GM23338 (cell line): ENCODE measurements at regions not wholly inside any gene's neighbourhood (a gene's known extent, or its start where the extent isn't known, plus 50 kb on each side); places are given as distances from the start of the nearest gene placed in this dataset.

Experiments
- ATAC-seq: fragments of 200-7000 bp; cut with Tn5 transposase; 3 replicates; pipeline ENCODE4 v1.9.1; 2020
- DNase-seq: peaks from one replicate; pipeline ENCODE4 v3.0.0-alpha.2; 2015; ENCODE audit warnings: low spot score
- H2AFZ ChIP-seq: fragments of 200-600 bp; sonication (generic); 2 replicates; pipeline ENCODE4 v1.8.0; 2016; ENCODE audit warnings: antibody characterized with exemption, mild to moderate bottlenecking, moderate library complexity
- H3F3A ChIP-seq: fragments of 200-600 bp; sonication (generic); replicated peaks from 2 replicates; pipeline ENCODE4 v1.8.0; 2017; ENCODE audit warnings: antibody characterized with exemption, mixed run types, low read depth
- H3K27ac ChIP-seq: fragments of 200-600 bp; sonication (generic); 2 replicates; pipeline ENCODE4 v1.6.1; 2016; ENCODE audit warnings: low read depth
- H3K27me3 ChIP-seq: fragments of 200-600 bp; sonication (generic); 2 replicates; pipeline ENCODE4 v1.8.0; 2016; ENCODE audit warnings: mild to moderate bottlenecking, mixed run types, moderate library complexity; ENCODE audit not compliant: insufficient read depth
- H3K36me3 ChIP-seq: fragments of 200-600 bp; sonication (generic); 2 replicates; pipeline ENCODE4 v1.8.0; 2016; ENCODE audit warnings: mild to moderate bottlenecking; ENCODE audit not compliant: insufficient read depth
- H3K4me1 ChIP-seq: fragments of 200-600 bp; sonication (generic); 2 replicates; pipeline ENCODE4 v1.8.0; 2016; ENCODE audit warnings: mild to moderate bottlenecking, moderate library complexity; ENCODE audit not compliant: insufficient read depth
- H3K4me2 ChIP-seq: fragments of 200-600 bp; sonication (generic); 2 replicates; pipeline ENCODE4 v1.7.1; 2017; ENCODE audit warnings: mixed run types
- H3K4me3 ChIP-seq: fragments of 200-600 bp; sonication (generic); 2 replicates; pipeline ENCODE4 v1.6.1; 2016; ENCODE audit warnings: mixed run types
- H3K79me2 ChIP-seq: fragments of 200-600 bp; sonication (generic); replicated peaks from 2 replicates; pipeline ENCODE4 v1.8.0; 2017; ENCODE audit warnings: mild to moderate bottlenecking; ENCODE audit not compliant: insufficient read depth
- H3K9me2 ChIP-seq: fragments of 200-600 bp; sonication (generic); 2 replicates; pipeline ENCODE4 v1.8.0; 2017; ENCODE audit not compliant: insufficient read depth
- H4K20me1 ChIP-seq: fragments of 200-600 bp; sonication (generic); replicated peaks from 2 replicates; pipeline ENCODE4 v1.8.0; 2017; ENCODE audit warnings: mild to moderate bottlenecking; ENCODE audit not compliant: insufficient read depth
- H3K27ac Mint-ChIP-seq: 2 replicates; pipeline ENCODE4 v1.8.0; 2020; ENCODE audit warnings: inconsistent platforms, mild to moderate bottlenecking, moderate library complexity, mixed read lengths
- H3K27me3 Mint-ChIP-seq: 3 replicates; pipeline ENCODE4 v1.8.0; 2022; ENCODE audit warnings: low read depth, mild to moderate bottlenecking, moderate library complexity, mixed read lengths, inconsistent platforms; ENCODE audit not compliant: insufficient read depth, poor library complexity
- H3K36me3 Mint-ChIP-seq: 3 replicates; pipeline ENCODE4 v1.8.0; 2021; ENCODE audit warnings: low read depth, mild to moderate bottlenecking, inconsistent platforms, moderate library complexity, mixed read lengths
- H3K4me1 Mint-ChIP-seq: 3 replicates; pipeline ENCODE4 v1.8.0; 2020; ENCODE audit warnings: mild to moderate bottlenecking, inconsistent platforms, mixed read lengths
- H3K4me3 Mint-ChIP-seq: 3 replicates; pipeline ENCODE4 v1.8.0; 2021; ENCODE audit warnings: moderate library complexity, mild to moderate bottlenecking, inconsistent platforms, mixed read lengths
- H3K9me3 Mint-ChIP-seq: 3 replicates; pipeline ENCODE4 v1.8.0; 2020; ENCODE audit warnings: moderate library complexity, mild to moderate bottlenecking, inconsistent platforms, mixed read lengths
- CREB1 ChIP-seq: fragments of 250-450 bp; sonication (Bioruptor Pico); IDR thresholded peaks from 2 replicates; pipeline ENCODE4 v1.5.0; 2020; ENCODE audit warnings: low read depth, mild to moderate bottlenecking, moderate library complexity
- EZH2 ChIP-seq: fragments of 200-600 bp; sonication (generic); IDR thresholded peaks from one replicate; pipeline ENCODE4 v1.8.0; 2017; ENCODE audit warnings: antibody characterized with exemption, mild to moderate bottlenecking, low read depth; ENCODE audit not compliant: unreplicated experiment
- EZH2phosphoT487 ChIP-seq: fragments of 200-600 bp; sonication (generic); IDR thresholded peaks from one replicate; pipeline ENCODE4 v1.8.1; 2018; ENCODE audit warnings: antibody characterized with exemption; ENCODE audit not compliant: unreplicated experiment
- JUNB ChIP-seq: IDR thresholded peaks from one replicate; pipeline ENCODE4 v1.6.1; 2016; ENCODE audit warnings: antibody characterized with exemption; ENCODE audit not compliant: unreplicated experiment
- NANOG ChIP-seq: IDR thresholded peaks from 2 replicates; pipeline ENCODE4 v1.6.1; 2016; ENCODE audit warnings: antibody characterized with exemption, borderline replicate concordance
- POLR2AphosphoS5 ChIP-seq: IDR thresholded peaks from 2 replicates; pipeline ENCODE4 v1.6.1; 2016; ENCODE audit warnings: antibody characterized with exemption, low read depth
- STAT1 ChIP-seq: IDR thresholded peaks from one replicate; pipeline ENCODE4 v1.6.1; 2016; ENCODE audit warnings: antibody characterized with exemption; ENCODE audit not compliant: unreplicated experiment
- ZNF114 ChIP-seq: fragments of 250-450 bp; sonication (Bioruptor Pico); IDR thresholded peaks from 2 replicates; pipeline ENCODE4 v1.5.0; 2020; ENCODE audit warnings: mild to moderate bottlenecking, moderate library complexity
- ZNF331 ChIP-seq: fragments of 250-450 bp; sonication (Bioruptor Pico); IDR thresholded peaks from 2 replicates; pipeline ENCODE4 v1.5.0; 2020; ENCODE audit warnings: low read depth, mild to moderate bottlenecking, moderate library complexity
- TF ChIP-seq, protein P1 (sequence below): IDR thresholded peaks from 2 replicates; pipeline ENCODE4 v1.6.1; 2016; ENCODE audit warnings: antibody characterized with exemption
- TF ChIP-seq, protein P2 (sequence below): fragments of 250-450 bp; sonication (Bioruptor Pico); IDR thresholded peaks from 2 replicates; pipeline ENCODE4 v1.5.0; 2020; ENCODE audit warnings: mild to moderate bottlenecking, moderate library complexity
- TF ChIP-seq, protein P3 (sequence below), 2 experiments: fragments of 200-600 bp in 1 of 2; sonication (generic) in 1 of 2; conservative IDR thresholded peaks; 2 replicates each; pipeline versions ENCODE4 v1.5.1 to v1.6.1; 2016 to 2017; ENCODE audit warnings: antibody characterized with exemption in 2 of 2, low read depth in 2 of 2, mild to moderate bottlenecking in 2 of 2, moderate library complexity in 1 of 2
- TF ChIP-seq, protein P4 (sequence below): IDR thresholded peaks from one replicate; pipeline ENCODE4 v1.6.1; 2018; ENCODE audit warnings: antibody characterized with exemption; ENCODE audit not compliant: unreplicated experiment

DNA sequence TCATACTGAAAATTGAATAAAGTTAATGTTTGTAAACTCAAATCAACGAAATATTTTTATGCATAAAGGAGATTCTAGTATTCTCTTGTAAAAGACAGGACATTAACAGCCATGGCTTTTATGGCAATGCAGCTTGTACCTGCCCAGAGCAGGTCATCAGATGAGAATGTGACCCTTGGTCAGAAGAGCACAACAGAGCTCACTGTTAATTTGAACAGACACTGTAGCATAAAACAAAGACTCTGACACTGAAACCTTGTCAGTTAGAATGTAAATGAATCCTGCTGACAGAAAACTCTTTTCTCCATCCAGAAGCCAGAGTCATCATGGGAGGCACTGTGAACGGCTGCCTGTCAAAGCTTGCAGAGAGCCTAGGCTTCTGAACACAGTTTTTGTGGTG is 410.6 kb downstream of the RAP2B start:
- no peak overlapping the region for H3K4me3 ChIP-seq
- TF ChIP-seq, protein P1, sequence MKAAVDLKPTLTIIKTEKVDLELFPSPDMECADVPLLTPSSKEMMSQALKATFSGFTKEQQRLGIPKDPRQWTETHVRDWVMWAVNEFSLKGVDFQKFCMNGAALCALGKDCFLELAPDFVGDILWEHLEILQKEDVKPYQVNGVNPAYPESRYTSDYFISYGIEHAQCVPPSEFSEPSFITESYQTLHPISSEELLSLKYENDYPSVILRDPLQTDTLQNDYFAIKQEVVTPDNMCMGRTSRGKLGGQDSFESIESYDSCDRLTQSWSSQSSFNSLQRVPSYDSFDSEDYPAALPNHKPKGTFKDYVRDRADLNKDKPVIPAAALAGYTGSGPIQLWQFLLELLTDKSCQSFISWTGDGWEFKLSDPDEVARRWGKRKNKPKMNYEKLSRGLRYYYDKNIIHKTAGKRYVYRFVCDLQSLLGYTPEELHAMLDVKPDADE: no peak
- TF ChIP-seq ZNF114 (CRISPR knock-in tag): no peak
- TF ChIP-seq EZH2: no peak
- no peak for TF ChIP-seq JUNB
- TF ChIP-seq, protein P2, sequence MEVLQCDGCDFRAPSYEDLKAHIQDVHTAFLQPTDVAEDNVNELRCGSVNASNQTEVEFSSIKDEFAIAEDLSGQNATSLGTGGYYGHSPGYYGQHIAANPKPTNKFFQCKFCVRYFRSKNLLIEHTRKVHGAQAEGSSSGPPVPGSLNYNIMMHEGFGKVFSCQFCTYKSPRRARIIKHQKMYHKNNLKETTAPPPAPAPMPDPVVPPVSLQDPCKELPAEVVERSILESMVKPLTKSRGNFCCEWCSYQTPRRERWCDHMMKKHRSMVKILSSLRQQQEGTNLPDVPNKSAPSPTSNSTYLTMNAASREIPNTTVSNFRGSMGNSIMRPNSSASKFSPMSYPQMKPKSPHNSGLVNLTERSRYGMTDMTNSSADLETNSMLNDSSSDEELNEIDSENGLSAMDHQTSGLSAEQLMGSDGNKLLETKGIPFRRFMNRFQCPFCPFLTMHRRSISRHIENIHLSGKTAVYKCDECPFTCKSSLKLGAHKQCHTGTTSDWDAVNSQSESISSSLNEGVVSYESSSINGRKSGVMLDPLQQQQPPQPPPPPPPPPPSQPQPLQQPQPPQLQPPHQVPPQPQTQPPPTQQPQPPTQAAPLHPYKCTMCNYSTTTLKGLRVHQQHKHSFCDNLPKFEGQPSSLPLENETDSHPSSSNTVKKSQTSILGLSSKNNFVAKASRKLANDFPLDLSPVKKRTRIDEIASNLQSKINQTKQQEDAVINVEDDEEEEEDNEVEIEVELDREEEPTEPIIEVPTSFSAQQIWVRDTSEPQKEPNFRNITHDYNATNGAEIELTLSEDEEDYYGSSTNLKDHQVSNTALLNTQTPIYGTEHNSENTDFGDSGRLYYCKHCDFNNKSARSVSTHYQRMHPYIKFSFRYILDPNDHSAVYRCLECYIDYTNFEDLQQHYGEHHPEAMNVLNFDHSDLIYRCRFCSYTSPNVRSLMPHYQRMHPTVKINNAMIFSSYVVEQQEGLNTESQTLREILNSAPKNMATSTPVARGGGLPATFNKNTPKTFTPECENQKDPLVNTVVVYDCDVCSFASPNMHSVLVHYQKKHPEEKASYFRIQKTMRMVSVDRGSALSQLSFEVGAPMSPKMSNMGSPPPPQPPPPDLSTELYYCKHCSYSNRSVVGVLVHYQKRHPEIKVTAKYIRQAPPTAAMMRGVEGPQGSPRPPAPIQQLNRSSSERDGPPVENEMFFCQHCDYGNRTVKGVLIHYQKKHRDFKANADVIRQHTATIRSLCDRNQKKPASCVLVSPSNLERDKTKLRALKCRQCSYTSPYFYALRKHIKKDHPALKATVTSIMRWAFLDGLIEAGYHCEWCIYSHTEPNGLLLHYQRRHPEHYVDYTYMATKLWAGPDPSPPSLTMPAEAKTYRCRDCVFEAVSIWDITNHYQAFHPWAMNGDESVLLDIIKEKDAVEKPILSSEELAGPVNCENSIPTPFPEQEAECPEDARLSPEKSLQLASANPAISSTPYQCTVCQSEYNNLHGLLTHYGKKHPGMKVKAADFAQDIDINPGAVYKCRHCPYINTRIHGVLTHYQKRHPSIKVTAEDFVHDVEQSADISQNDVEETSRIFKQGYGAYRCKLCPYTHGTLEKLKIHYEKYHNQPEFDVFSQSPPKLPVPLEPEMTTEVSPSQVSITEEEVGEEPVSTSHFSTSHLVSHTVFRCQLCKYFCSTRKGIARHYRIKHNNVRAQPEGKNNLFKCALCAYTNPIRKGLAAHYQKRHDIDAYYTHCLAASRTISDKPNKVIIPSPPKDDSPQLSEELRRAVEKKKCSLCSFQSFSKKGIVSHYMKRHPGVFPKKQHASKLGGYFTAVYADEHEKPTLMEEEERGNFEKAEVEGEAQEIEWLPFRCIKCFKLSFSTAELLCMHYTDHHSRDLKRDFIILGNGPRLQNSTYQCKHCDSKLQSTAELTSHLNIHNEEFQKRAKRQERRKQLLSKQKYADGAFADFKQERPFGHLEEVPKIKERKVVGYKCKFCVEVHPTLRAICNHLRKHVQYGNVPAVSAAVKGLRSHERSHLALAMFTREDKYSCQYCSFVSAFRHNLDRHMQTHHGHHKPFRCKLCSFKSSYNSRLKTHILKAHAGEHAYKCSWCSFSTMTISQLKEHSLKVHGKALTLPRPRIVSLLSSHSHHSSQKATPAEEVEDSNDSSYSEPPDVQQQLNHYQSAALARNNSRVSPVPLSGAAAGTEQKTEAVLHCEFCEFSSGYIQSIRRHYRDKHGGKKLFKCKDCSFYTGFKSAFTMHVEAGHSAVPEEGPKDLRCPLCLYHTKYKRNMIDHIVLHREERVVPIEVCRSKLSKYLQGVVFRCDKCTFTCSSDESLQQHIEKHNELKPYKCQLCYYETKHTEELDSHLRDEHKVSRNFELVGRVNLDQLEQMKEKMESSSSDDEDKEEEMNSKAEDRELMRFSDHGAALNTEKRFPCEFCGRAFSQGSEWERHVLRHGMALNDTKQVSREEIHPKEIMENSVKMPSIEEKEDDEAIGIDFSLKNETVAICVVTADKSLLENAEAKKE: no peak
- TF ChIP-seq, protein P3, sequence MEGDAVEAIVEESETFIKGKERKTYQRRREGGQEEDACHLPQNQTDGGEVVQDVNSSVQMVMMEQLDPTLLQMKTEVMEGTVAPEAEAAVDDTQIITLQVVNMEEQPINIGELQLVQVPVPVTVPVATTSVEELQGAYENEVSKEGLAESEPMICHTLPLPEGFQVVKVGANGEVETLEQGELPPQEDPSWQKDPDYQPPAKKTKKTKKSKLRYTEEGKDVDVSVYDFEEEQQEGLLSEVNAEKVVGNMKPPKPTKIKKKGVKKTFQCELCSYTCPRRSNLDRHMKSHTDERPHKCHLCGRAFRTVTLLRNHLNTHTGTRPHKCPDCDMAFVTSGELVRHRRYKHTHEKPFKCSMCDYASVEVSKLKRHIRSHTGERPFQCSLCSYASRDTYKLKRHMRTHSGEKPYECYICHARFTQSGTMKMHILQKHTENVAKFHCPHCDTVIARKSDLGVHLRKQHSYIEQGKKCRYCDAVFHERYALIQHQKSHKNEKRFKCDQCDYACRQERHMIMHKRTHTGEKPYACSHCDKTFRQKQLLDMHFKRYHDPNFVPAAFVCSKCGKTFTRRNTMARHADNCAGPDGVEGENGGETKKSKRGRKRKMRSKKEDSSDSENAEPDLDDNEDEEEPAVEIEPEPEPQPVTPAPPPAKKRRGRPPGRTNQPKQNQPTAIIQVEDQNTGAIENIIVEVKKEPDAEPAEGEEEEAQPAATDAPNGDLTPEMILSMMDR (conservative IDR thresholded peaks at IDR 0.05; ENCODE audit: low read depth in 2 of 2): no peak
- TF ChIP-seq, protein P4, sequence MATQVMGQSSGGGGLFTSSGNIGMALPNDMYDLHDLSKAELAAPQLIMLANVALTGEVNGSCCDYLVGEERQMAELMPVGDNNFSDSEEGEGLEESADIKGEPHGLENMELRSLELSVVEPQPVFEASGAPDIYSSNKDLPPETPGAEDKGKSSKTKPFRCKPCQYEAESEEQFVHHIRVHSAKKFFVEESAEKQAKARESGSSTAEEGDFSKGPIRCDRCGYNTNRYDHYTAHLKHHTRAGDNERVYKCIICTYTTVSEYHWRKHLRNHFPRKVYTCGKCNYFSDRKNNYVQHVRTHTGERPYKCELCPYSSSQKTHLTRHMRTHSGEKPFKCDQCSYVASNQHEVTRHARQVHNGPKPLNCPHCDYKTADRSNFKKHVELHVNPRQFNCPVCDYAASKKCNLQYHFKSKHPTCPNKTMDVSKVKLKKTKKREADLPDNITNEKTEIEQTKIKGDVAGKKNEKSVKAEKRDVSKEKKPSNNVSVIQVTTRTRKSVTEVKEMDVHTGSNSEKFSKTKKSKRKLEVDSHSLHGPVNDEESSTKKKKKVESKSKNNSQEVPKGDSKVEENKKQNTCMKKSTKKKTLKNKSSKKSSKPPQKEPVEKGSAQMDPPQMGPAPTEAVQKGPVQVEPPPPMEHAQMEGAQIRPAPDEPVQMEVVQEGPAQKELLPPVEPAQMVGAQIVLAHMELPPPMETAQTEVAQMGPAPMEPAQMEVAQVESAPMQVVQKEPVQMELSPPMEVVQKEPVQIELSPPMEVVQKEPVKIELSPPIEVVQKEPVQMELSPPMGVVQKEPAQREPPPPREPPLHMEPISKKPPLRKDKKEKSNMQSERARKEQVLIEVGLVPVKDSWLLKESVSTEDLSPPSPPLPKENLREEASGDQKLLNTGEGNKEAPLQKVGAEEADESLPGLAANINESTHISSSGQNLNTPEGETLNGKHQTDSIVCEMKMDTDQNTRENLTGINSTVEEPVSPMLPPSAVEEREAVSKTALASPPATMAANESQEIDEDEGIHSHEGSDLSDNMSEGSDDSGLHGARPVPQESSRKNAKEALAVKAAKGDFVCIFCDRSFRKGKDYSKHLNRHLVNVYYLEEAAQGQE: no peak
- TF ChIP-seq NANOG: no peak
- TF ChIP-seq EZH2phosphoT487: no peak
- no peak for TF ChIP-seq CREB1 (CRISPR knock-in tag)
- TF ChIP-seq STAT1: no peak
- TF ChIP-seq ZNF331: no peak
- TF ChIP-seq POLR2AphosphoS5: no peak
- H3K79me2 ChIP-seq: no peaks in the 10 kb centered on the region
- H2AFZ ChIP-seq: no peak overlapping the region
- H3K4me2 ChIP-seq: no peak overlapping the region
- no peaks in the 10 kb centered on the region for H3K27me3 ChIP-seq
- no peaks in the 10 kb centered on the region for H3F3A ChIP-seq
- no peak overlapping the region for H3K27ac Mint-ChIP-seq
- no peak overlapping the region for H3K27ac ChIP-seq
- no peak for DNase-seq
- no peaks in the 10 kb centered on the region for H3K27me3 Mint-ChIP-seq
- 0 out of 2 replicates have a peak, but pooled peaks cover 4% of the 10 kb centered on the region for H3K36me3 ChIP-seq
- H3K9me3 Mint-ChIP-seq: 0 out of 3 replicates have a peak, but pooled peaks cover 8% of the 10 kb centered on the region
- H3K4me3 Mint-ChIP-seq: no peak overlapping the region
- H4K20me1 ChIP-seq: no peaks in the 10 kb centered on the region
- no peaks in the 10 kb centered on the region; the same call in 2 of the 3 replicates for H3K4me1 Mint-ChIP-seq
- H3K4me1 ChIP-seq: no peaks in the 10 kb centered on the region
- no peaks in the 10 kb centered on the region for H3K9me2 ChIP-seq
- no peak for ATAC-seq
- peaks cover 4% of the 10 kb centered on the region; the same call in 1 of the 3 replicates for H3K36me3 Mint-ChIP-seq
